SK-N-SH treated with all-trans-retinoic acid at 6 μM for 48 hours (cell line): ENCODE measurements at regions not wholly inside any gene's neighbourhood (a gene's known extent, or its start where the extent isn't known, plus 50 kb on each side); places are given as distances from the start of the nearest gene placed in this dataset.

Experiments used
- BACH2 ChIP-seq: fragments of 250-450 bp; sonication (Bioruptor Pico); IDR thresholded peaks from 2 replicates; pipeline ENCODE4 v1.9.0; 2021; ENCODE audit warnings: mild to moderate bottlenecking, borderline replicate concordance
- ESRRG ChIP-seq: fragments of 250-450 bp; sonication (Bioruptor Pico); IDR thresholded peaks from 2 replicates; pipeline ENCODE4 v1.6.1; 2021; ENCODE audit warnings: mild to moderate bottlenecking
- ISL1 ChIP-seq: fragments of 250-450 bp; sonication (Bioruptor Pico); IDR thresholded peaks from 2 replicates; pipeline ENCODE4 v2.1.2; 2022; ENCODE audit warnings: mild to moderate bottlenecking, moderate library complexity
- OSR1 ChIP-seq: fragments of 250-450 bp; sonication (Bioruptor Pico); IDR thresholded peaks from 2 replicates; pipeline ENCODE4 v1.8.0; 2022; ENCODE audit warnings: moderate library complexity, mild to moderate bottlenecking, inconsistent platforms
- RARB ChIP-seq: fragments of 250-450 bp; sonication (Bioruptor Pico); IDR thresholded peaks from 2 replicates; pipeline ENCODE4 v1.8.0; 2021; ENCODE audit warnings: mild to moderate bottlenecking, moderate library complexity
- SNAI2 ChIP-seq: fragments of 250-450 bp; sonication (Bioruptor Pico); IDR thresholded peaks from 2 replicates; pipeline ENCODE4 v1.5.0; 2020; ENCODE audit warnings: mild to moderate bottlenecking, moderate library complexity
- TCF4 ChIP-seq: fragments of 250-450 bp; sonication (Bioruptor Pico); IDR thresholded peaks from 2 replicates; pipeline ENCODE4 v1.8.0; 2021; ENCODE audit warnings: mild to moderate bottlenecking, moderate library complexity, borderline replicate concordance
- ZC3H10 ChIP-seq: fragments of 250-450 bp; sonication (Bioruptor Pico); IDR thresholded peaks from 2 replicates; pipeline ENCODE4 v1.5.1; 2021; ENCODE audit warnings: mild to moderate bottlenecking, moderate library complexity
- ZNF70 ChIP-seq: fragments of 450-650 bp; formaldehyde crosslinking; IDR thresholded peaks from 2 replicates; pipeline ENCODE4 v1.5.0; 2020; ENCODE audit warnings: mild to moderate bottlenecking, moderate library complexity
- ZNF8 ChIP-seq: fragments of 450-650 bp; formaldehyde crosslinking; IDR thresholded peaks from 2 replicates; pipeline ENCODE4 v1.5.0; 2020; ENCODE audit warnings: mild to moderate bottlenecking, moderate library complexity
- TF ChIP-seq, protein P1 (sequence below): fragments of 250-450 bp; sonication (Bioruptor Pico); IDR thresholded peaks from 2 replicates; pipeline ENCODE4 v1.5.1; 2020; ENCODE audit warnings: low read depth, mild to moderate bottlenecking, moderate library complexity
- TF ChIP-seq, protein P2 (sequence below): fragments of 250-450 bp; sonication (Bioruptor Pico); IDR thresholded peaks from 2 replicates; pipeline ENCODE4 v1.8.0; 2020; ENCODE audit warnings: mild to moderate bottlenecking, moderate library complexity, borderline replicate concordance
- TF ChIP-seq, protein P3 (sequence below): fragments of 250-450 bp; sonication (Bioruptor Pico); IDR thresholded peaks from 2 replicates; pipeline ENCODE4 v1.5.1; 2021; ENCODE audit warnings: mild to moderate bottlenecking, moderate library complexity

DNA sequence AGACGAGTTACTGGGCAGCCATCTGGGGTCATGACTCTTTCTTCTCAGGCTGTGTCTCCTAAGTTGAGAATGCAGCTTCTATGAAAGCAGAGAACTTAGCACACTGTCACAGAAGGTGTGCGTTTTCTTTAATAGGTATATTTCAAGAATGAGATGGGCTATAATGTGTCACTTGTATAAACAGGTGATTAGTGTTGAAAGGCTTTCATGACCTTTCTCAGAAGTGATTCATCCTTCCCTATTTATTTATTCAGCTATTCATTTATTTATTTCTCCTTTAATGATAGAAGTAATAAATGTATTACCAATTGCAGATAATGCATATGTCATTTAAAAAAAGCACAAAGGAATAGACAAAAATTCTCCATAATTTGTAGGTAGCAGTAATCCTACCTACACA is 157.2 kb upstream of the COL21A1 start:
- no peak for TF ChIP-seq RARB (CRISPR knock-in tag)
- TF ChIP-seq, protein P1, sequence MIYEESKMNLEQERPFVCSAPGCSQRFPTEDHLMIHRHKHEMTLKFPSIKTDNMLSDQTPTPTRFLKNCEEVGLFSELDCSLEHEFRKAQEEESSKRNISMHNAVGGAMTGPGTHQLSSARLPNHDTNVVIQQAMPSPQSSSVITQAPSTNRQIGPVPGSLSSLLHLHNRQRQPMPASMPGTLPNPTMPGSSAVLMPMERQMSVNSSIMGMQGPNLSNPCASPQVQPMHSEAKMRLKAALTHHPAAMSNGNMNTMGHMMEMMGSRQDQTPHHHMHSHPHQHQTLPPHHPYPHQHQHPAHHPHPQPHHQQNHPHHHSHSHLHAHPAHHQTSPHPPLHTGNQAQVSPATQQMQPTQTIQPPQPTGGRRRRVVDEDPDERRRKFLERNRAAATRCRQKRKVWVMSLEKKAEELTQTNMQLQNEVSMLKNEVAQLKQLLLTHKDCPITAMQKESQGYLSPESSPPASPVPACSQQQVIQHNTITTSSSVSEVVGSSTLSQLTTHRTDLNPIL = no peak
- TF ChIP-seq TCF4 = no peak
- TF ChIP-seq, protein P2, sequence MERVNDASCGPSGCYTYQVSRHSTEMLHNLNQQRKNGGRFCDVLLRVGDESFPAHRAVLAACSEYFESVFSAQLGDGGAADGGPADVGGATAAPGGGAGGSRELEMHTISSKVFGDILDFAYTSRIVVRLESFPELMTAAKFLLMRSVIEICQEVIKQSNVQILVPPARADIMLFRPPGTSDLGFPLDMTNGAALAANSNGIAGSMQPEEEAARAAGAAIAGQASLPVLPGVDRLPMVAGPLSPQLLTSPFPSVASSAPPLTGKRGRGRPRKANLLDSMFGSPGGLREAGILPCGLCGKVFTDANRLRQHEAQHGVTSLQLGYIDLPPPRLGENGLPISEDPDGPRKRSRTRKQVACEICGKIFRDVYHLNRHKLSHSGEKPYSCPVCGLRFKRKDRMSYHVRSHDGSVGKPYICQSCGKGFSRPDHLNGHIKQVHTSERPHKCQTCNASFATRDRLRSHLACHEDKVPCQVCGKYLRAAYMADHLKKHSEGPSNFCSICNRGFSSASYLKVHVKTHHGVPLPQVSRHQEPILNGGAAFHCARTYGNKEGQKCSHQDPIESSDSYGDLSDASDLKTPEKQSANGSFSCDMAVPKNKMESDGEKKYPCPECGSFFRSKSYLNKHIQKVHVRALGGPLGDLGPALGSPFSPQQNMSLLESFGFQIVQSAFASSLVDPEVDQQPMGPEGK (CRISPR knock-in tag) = no peak
- TF ChIP-seq ZNF8 = no peak
- TF ChIP-seq SNAI2 (CRISPR knock-in tag) = no peak
- no peak for TF ChIP-seq ZC3H10 (CRISPR knock-in tag)
- no peak for TF ChIP-seq OSR1 (CRISPR knock-in tag)
- TF ChIP-seq BACH2 (CRISPR knock-in tag) = no peak
- no peak for TF ChIP-seq ISL1 (CRISPR knock-in tag)
- TF ChIP-seq ESRRG = no peak
- no peak for TF ChIP-seq ZNF70 (CRISPR knock-in tag)
- TF ChIP-seq, protein P3, sequence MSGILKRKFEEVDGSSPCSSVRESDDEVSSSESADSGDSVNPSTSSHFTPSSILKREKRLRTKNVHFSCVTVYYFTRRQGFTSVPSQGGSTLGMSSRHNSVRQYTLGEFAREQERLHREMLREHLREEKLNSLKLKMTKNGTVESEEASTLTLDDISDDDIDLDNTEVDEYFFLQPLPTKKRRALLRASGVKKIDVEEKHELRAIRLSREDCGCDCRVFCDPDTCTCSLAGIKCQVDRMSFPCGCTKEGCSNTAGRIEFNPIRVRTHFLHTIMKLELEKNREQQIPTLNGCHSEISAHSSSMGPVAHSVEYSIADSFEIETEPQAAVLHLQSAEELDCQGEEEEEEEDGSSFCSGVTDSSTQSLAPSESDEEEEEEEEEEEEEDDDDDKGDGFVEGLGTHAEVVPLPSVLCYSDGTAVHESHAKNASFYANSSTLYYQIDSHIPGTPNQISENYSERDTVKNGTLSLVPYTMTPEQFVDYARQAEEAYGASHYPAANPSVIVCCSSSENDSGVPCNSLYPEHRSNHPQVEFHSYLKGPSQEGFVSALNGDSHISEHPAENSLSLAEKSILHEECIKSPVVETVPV = no peak
